HG02759 (cell line): ENCODE measurements at regions not wholly inside any gene's neighbourhood (a gene's known extent, or its start where the extent isn't known, plus 50 kb on each side); places are given as distances from the start of the nearest gene placed in this dataset.

Source experiments
- ATAC-seq: cut with Tn5 transposase; IDR thresholded peaks from one replicate; pipeline ENCODE4 v1.9.1; 2021; ENCODE audit warnings: mild to moderate bottlenecking, moderate library complexity; ENCODE audit not compliant: unreplicated experiment

GRCh38 chr21:43318841-43319781, 107.8 kb downstream of the SIK1 start:
- no peak for ATAC-seq

- no peak for ATAC-seq
These were observed 108.6 kb downstream of the SIK1 start for GRCh38 chr21:43318368-43318767.

GRCh38 chr21:43317959-43318358, 109.0 kb downstream of the SIK1 start:
- no peak for ATAC-seq

- ATAC-seq: no peak
These were observed 109.6 kb downstream of the SIK1 start for GRCh38 chr21:43317254-43317748.

- no peak for ATAC-seq
These were observed 110.6 kb downstream of the SIK1 start for GRCh38 chr21:43316156-43316845.

- no peak for ATAC-seq
These were observed 111.4 kb downstream of the SIK1 start for GRCh38 chr21:43315244-43316137.

GRCh38 chr21:43313939-43314405, 113.0 kb downstream of the SIK1 start:
- ATAC-seq: no peak

- no peak for ATAC-seq
These were observed 113.6 kb downstream of the SIK1 start for GRCh38 chr21:43313221-43313938.

GRCh38 chr21:43312751-43313169, 114.2 kb downstream of the SIK1 start:
- ATAC-seq: no peak

GRCh38 chr21:43312011-43312410, 114.9 kb downstream of the SIK1 start:
- ATAC-seq: no peak

- no peak for ATAC-seq
These were observed 115.6 kb downstream of the SIK1 start for GRCh38 chr21:43311301-43311817.

- ATAC-seq: no peak
These were observed 118.1 kb downstream of the SIK1 start for GRCh38 chr21:43308815-43309283.

- ATAC-seq: no peak
These were observed 118.7 kb downstream of the SIK1 start for GRCh38 chr21:43308101-43308814.

- ATAC-seq: no peak
These were observed 119.3 kb downstream of the SIK1 start for GRCh38 chr21:43307677-43308070.

- peak; percentile 71 for ATAC-seq
These were observed 119.8 kb downstream of the SIK1 start for GRCh38 chr21:43306911-43307676.

GRCh38 chr21:43306391-43306790, 120.5 kb downstream of the SIK1 start:
- ATAC-seq: no peak

GRCh38 chr21:43305811-43306311, 121.1 kb downstream of the SIK1 start:
- no peak for ATAC-seq

- ATAC-seq: no peak
These were observed 121.6 kb downstream of the SIK1 start for GRCh38 chr21:43305336-43305665.
